ENCODE measurements at regions not wholly inside any gene's neighbourhood (a gene's known extent, or its start where the extent isn't known, plus 50 kb on each side); places are given as distances from the start of the nearest gene placed in this dataset.
A peak's percentile ranks its signal among the peaks of the same experiment; 100 is the strongest.

DNA sequence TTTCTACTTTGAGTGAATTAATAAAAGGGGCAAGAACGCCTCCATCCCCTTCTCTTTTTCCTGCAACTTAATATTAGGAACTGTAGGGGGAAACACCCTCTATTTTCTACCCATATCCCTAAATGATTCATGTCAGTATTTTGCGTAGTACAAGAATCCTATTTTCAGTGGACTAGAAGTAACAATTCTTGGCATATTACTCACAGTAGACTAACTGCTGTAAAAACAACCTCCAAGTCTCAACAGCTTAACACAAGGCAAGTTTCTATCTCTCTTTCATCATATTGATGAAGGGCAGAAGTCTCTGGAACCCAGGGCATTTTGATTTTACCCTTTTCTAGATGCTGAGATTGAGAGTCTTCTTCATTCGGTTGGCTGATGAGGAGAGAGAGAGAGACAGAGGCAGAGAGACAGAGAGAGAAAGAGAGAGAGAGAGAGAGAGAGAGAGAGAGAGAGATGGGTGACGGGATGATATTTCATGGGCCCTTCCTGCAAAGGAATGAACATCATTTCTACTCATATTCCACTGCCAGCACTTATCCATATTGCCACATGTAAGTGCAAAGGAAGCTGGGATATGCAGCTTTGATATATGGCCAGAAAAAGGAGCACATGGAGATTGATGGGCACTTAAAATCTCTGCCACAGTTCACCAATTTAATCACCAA is 481.6 kb downstream of the LPIN1 start:
- peak; percentile 36; the same call in 1 of the 2 replicates for TF ChIP-seq CTCF (IDR thresholded peaks at IDR 0.05)
- peak overlapping the region; percentile 72 for H3K27ac Mint-ChIP-seq

DNA sequence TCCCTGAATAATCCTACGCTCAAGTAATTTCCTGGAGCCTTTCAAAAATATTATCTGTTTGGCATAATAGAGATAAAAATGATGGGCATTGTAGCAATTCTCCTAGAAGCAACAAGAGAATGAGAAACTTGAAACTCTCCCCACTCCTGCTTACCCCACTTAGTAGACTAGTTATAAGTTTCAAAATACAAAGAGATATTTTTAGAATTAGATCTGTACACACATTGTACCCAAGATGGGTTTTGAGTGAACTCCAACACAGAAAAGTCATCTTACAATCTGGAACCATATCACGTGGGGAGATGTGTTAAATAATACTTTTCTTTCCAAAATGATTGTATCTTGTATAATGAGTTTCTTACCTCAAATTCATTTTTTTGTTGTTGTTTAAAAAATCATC is 484.9 kb downstream of the LPIN1 start:
- Mint-ChIP-seq H3K4me1 (ENCODE audit: low read depth) (peaks cover 23% of the 10 kb centered on the region), H3K27me3 (ENCODE audit: insufficient read depth) (peaks cover 3% of the 10 kb centered on the region; the same call in 1 of the 2 replicates), H3K27ac (no peak overlapping the region), H3K36me3 (ENCODE audit: low read depth) (no peaks in the 10 kb centered on the region), H3K4me3 (no peak overlapping the region), H3K9me3 (no peaks in the 10 kb centered on the region)
- no peak for TF ChIP-seq CTCF (IDR thresholded peaks at IDR 0.05)
- DNase-seq: no peak

More for the DNA sequence above, 481.6 kb downstream of the LPIN1 start:
- Mint-ChIP-seq H3K4me1 (ENCODE audit: low read depth) (peaks cover 18% of the 10 kb centered on the region), H3K27me3 (ENCODE audit: insufficient read depth) (peaks cover 3% of the 10 kb centered on the region; the same call in 1 of the 2 replicates), H3K9me3 (peaks cover 19% of the 10 kb centered on the region), H3K36me3 (ENCODE audit: low read depth) (peaks cover 20% of the 10 kb centered on the region), H3K4me3 (peak overlapping the region; percentile 67)
- peak; percentile 73 for DNase-seq

- DNase-seq: no peak
- Mint-ChIP-seq H3K27ac (no peak overlapping the region), H3K36me3 (ENCODE audit: low read depth) (no peaks in the 10 kb centered on the region), H3K4me1 (ENCODE audit: low read depth) (peaks cover 23% of the 10 kb centered on the region), H3K27me3 (ENCODE audit: insufficient read depth) (peaks cover 3% of the 10 kb centered on the region; the same call in 1 of the 2 replicates), H3K4me3 (no peak overlapping the region), H3K9me3 (no peaks in the 10 kb centered on the region)
- no peak for TF ChIP-seq CTCF (IDR thresholded peaks at IDR 0.05)
Observed at GRCh38 chr2:12232876-12233275, 483.9 kb upstream of the TRIB2 start.

DNA sequence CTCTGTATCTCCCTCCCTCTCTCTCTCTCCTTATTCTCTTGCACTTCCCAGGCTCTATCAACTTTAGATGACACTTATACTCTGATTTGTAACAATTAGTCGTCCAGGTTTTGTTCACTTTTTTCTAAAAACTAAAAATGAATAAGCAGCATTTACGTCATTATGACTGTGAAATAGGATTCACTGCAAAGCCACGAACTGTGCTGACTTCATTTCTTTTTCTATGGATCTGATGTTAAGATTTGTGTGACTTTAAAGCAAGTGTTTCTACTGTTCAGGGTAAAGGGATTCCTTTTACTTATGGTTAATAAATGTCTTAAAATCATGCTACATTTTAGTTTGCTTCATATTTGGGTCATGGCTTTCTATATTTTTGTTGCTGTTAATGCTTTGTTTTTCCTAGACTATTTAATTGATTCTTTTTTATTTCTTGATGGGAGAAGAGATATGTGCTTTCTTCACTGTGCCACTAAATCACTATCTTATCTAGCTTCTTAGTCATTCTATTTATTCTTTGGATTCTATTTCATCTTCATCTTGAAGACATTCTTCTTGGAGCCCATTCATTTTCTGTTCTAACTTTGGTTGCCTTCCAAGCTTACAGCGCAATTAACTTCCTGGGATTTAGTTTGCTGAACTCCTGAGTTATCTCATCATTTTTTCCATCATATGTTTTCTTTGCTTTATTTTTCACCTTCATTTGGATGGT is 480.4 kb upstream of the TRIB2 start:
- Mint-ChIP-seq H3K27ac (no peak overlapping the region), H3K4me1 (ENCODE audit: low read depth) (peaks cover 10% of the 10 kb centered on the region), H3K36me3 (ENCODE audit: low read depth) (no peaks in the 10 kb centered on the region), H3K9me3 (no peaks in the 10 kb centered on the region), H3K4me3 (no peak overlapping the region), H3K27me3 (ENCODE audit: insufficient read depth) (no peaks in the 10 kb centered on the region)
- no peak for DNase-seq
- no peak for TF ChIP-seq CTCF (IDR thresholded peaks at IDR 0.05)

DNA sequence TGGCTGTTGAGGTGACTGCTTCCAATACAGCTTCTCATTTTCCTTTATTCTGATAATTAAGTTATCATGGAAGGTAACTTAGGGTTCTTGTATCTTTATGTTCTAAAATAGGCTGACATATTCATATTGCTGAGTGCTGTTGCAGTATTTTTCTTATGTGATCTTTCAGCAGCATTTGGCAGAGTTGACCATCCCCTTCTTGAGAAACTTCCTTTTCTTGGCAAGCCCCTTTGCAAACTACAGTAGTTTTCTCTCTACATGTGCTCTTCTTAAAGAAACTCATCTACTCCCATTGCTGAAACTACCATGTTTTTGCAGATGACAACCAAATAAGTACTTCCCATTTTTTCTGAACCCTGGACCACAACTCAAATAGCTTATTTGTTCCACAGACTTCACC is 476.5 kb upstream of the TRIB2 start:
- H3K27ac Mint-ChIP-seq: no peak overlapping the region
- H3K4me3 Mint-ChIP-seq: no peak overlapping the region
- no peak for TF ChIP-seq CTCF (IDR thresholded peaks at IDR 0.05)
- H3K4me1 Mint-ChIP-seq (ENCODE audit: low read depth): peaks cover 27% of the 10 kb centered on the region
- no peak for DNase-seq
- no peaks in the 10 kb centered on the region for H3K36me3 Mint-ChIP-seq (ENCODE audit: low read depth)
- H3K9me3 Mint-ChIP-seq: no peaks in the 10 kb centered on the region
- no peaks in the 10 kb centered on the region; the same call in none of the 2 replicates for H3K27me3 Mint-ChIP-seq (ENCODE audit: insufficient read depth)

Data from HFFc6 (cell line).